PFSK-1 (cell line): ENCODE measurements at regions not wholly inside any gene's neighbourhood (a gene's known extent, or its start where the extent isn't known, plus 50 kb on each side); places are given as distances from the start of the nearest gene placed in this dataset.

Experiments
- POLR2AphosphoS5 ChIP-seq: IDR thresholded peaks from 2 replicates; pipeline ENCODE4 v1.6.1; 2012; ENCODE audit warnings: low read depth, mild to moderate bottlenecking, control low read depth, low read length, moderate library complexity
- TAF1 ChIP-seq: IDR thresholded peaks from 2 replicates; pipeline ENCODE4 v1.6.1; 2012; ENCODE audit warnings: low read length, control low read depth, borderline replicate concordance; ENCODE audit not compliant: insufficient read depth
- TF ChIP-seq, protein P1 (sequence below), 2 experiments: IDR thresholded peaks; 2 replicates each; pipeline versions ENCODE4 v1.6.1 to v1.8.0; 2011 to 2012; ENCODE audit warnings: low read depth in 2 of 2, low read length in 2 of 2, control low read depth in 1 of 2, inconsistent platforms in 1 of 2, mild to moderate bottlenecking in 1 of 2, moderate library complexity in 1 of 2; ENCODE audit not compliant: insufficient read depth in 1 of 2

DNA sequence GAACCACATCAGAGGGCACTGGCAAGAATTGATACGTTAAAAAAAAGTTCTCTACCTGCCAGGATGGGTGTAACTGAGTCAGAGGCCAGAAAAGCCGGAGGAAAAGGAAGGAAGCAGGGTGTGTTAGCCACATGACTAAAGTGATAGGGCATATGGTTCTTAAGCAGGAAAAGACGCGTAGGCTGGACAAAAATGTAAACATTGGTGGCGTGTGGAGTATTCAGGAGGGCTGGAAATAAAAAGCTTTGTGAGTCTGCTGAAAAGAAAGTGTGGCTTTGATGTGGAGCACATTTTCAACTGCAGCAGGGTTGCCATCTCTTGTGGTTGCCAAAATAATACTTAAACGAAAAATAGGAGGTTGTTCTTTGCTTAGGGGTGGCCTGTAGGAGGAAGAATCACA is 186.5 kb upstream of the RPL34 start:
- TF ChIP-seq TAF1 (no peak), POLR2AphosphoS5 (no peak)
- TF ChIP-seq, protein P1, sequence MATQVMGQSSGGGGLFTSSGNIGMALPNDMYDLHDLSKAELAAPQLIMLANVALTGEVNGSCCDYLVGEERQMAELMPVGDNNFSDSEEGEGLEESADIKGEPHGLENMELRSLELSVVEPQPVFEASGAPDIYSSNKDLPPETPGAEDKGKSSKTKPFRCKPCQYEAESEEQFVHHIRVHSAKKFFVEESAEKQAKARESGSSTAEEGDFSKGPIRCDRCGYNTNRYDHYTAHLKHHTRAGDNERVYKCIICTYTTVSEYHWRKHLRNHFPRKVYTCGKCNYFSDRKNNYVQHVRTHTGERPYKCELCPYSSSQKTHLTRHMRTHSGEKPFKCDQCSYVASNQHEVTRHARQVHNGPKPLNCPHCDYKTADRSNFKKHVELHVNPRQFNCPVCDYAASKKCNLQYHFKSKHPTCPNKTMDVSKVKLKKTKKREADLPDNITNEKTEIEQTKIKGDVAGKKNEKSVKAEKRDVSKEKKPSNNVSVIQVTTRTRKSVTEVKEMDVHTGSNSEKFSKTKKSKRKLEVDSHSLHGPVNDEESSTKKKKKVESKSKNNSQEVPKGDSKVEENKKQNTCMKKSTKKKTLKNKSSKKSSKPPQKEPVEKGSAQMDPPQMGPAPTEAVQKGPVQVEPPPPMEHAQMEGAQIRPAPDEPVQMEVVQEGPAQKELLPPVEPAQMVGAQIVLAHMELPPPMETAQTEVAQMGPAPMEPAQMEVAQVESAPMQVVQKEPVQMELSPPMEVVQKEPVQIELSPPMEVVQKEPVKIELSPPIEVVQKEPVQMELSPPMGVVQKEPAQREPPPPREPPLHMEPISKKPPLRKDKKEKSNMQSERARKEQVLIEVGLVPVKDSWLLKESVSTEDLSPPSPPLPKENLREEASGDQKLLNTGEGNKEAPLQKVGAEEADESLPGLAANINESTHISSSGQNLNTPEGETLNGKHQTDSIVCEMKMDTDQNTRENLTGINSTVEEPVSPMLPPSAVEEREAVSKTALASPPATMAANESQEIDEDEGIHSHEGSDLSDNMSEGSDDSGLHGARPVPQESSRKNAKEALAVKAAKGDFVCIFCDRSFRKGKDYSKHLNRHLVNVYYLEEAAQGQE (IDR thresholded peaks at IDR 0.05; ENCODE audit: insufficient read depth in 1 of 2, low read depth in 2 of 2, low read length in 2 of 2) = no peak
